Iris pigment epithelial cell (primary cell): ENCODE measurements at regions not wholly inside any gene's neighbourhood (a gene's known extent, or its start where the extent isn't known, plus 50 kb on each side); places are given as distances from the start of the nearest gene placed in this dataset.
A peak's percentile ranks its signal among the peaks of the same experiment; 100 is the strongest.

Source experiments
- DNase-seq: peaks from one replicate; pipeline ENCODE4 v3.0.0-alpha.2; 2011; ENCODE audit warnings: low read depth

DNA sequence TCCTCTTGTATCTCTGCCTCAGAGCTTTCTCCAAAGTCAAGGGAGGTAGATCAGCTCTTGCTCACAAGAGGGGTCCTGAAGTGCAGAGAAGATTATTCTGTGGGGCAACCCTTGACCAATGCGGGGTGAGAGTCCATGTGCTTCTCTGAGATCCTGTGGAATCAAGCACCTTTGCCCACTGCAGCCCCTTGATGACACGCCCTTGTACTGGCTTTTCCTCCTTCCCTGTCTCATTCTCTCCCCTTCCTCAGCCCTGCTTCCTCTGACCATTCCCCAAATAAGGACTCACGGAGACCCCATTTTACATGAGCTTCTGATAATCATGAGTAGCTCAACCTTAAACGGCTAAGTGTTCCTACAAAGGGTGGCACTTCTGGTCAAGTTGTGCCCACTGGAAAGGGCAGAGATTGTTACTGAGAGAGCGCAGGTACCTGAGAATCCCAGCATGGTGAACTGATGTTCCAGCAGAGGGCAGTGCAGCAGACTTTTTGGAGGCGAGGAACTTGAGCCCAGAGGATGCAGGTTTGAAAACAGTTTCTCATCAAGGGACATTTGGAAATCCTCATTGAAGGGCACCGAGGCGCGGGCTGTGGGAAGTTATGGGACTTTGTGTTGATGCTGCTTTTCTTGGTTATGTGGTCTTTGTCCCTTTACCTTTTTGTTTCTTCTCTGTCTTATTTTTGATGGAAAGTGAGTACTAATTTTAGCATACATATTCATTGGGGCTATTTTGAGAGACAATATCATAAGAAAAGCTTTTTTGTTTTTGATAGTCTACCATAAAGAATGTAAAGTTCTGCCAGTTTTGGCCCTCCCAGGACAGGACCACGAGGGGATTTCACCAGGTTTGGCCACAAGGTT is 201.3 kb downstream of the RBM46 start:
- DNase-seq: peak; percentile 57

- DNase-seq: no peak
Observed at GRCh38 chr4:154983714-154984113, 202.6 kb downstream of the RBM46 start.

GRCh38 chr4:154984148-154984547 is 203.1 kb downstream of the RBM46 start:
- DNase-seq: no peak

GRCh38 chr4:154984616-154985015 is 203.5 kb downstream of the RBM46 start:
- no peak for DNase-seq

GRCh38 chr4:154985673-154986072 is 204.6 kb downstream of the RBM46 start:
- peak; percentile 9 for DNase-seq

- DNase-seq: no peak
Observed at GRCh38 chr4:154988511-154988910, 207.4 kb downstream of the RBM46 start.

DNA sequence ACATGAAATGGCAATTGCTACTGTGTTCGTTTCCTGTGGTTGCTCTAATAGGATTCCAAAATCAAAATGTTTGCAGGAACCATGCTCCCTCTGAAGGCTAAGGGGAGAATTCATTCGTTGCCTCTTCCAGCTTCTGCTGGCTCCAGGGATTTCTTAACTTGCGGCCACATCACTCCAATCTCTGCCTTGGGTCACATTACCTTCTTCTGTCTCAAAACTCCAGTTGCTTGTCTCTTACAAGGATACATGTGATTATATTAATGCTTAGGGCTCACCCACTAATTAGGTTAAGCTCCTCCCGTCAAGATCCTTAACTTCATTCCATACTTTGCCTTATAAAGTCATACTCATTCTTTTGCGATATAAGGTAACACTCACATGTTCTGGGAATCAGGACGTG is 208.4 kb downstream of the RBM46 start:
- no peak for DNase-seq

- peak; percentile 54 for DNase-seq
Observed at GRCh38 chr4:154997866-154998265, 210.6 kb upstream of the NPY2R start.

DNA sequence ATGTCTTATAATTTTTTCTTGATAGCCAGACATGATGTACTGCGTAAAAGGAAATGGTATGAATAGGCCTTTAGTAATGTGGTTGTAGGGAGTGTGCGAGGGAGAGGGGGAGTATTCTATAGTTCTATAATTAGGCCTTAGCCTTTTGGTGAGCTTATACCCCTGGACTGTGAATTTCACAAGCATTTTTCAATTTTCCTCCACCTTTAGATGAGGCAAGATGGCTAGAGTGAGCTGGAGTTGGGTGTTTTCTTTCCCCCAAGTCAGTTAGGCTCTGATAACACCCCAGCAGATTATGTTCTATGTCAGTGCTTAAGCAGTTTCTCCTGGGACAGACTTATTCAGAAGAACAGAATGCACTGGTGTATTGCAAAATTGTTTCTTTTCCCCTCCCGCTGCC is 210.2 kb upstream of the NPY2R start:
- peak; percentile 82 for DNase-seq

- DNase-seq: peak; percentile 3
Observed at GRCh38 chr4:154998773-154999172, 209.7 kb upstream of the NPY2R start.

DNA sequence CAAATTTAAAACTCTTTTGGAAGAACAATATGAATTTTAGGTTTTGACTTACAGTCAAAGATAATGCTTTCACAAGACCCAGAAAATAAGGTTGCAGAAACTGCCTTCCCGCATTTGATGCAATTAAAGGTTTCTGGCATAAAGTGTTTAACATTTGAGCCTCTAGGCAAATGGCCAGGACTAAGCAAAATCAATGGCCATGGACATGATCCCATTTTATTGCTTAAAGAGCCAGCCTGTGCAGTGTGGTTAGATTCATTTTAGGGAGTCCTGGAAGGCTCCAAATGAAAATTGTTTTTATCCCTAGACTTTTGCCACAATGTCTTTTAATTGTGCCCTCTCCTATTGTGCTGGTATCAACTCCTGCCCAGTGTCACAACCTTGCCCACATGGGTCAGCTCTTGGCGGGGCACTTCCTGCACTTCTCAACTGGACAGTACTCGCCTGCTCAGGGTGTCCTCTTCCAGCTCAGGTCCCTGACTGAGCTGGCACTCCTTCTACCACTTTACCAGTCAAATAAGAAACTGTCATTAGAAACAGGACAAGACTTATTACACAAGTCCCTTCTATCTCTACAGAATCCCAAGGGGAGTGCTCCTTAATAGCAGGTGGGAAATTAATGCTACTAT is 208.4 kb upstream of the NPY2R start:
- DNase-seq: no peak

GRCh38 chr4:155001251-155001650 is 207.2 kb upstream of the NPY2R start:
- no peak for DNase-seq

DNA sequence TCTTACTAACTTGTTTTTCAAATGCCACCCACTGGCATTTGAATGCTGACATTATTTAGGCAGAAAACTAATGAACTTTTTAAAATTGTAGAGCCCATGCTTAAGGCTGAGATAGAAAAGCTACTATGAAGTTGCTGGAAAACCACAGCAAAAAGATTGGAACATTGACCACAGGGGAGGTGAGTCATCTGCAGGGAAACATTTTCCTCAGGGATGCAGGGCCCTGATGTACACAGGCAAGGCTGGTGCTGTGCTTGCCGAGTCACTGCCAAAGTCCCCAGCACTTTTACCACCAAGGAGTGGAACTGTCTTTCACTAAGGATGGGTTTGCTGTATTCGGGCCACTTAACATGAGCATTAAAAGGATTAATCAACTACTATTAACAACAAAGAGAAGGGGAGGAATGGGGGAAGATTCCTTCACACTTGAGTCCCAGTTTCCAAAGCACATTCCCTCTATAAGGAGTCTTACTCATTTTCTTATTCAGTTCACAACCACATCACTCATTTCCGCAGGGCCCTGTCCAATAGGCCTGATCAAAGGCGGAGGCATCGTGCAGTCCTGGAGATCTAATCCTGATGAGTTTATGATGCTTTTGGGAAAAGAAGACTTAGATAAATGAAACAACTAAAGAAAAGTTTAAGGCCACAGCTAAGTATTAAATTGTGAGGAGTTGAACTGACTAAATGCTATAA is 202.9 kb upstream of the NPY2R start:
- DNase-seq: peak; percentile 57

- DNase-seq: peak; percentile 53
Observed at GRCh38 chr4:155007660-155008176, 200.7 kb upstream of the NPY2R start.

DNA sequence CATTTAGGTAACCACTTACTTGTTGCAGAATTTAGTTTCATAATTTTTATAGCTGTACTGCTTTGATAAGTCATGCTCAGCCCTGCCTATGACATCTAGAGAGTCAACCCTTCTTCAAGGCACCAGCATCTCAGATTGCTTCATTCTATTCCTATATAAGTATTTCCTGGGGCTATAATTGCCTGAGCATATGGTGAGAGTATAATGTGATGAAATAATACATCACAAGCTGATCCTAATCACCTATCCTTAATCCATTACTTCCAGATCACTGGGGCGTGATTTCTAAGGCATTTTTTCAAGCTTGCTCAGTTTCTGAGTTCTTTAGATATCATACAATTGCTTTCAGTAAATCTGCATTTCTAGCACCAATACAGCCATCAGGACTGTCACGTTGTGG is 200.0 kb upstream of the NPY2R start:
- peak; percentile 12 for DNase-seq

DNA sequence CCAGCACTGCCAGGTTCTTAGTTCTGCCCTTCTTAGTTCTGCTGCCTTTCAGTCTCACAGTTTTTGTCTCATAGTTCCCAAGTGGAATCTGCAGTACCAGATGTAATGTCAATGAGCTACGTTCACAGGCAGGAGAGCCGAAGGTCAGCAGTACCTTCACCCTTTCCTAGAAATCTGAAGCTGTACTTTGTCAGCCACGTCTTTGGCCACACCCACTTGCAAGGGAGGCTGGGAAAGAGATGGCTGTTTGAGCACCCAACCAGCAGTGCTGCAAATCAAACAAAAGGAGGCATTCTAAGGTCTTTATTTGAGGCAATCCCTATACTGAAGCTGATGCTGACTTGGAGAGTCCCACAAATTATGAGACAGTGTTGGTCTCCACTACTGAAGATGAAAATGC is 199.1 kb upstream of the NPY2R start:
- no peak for DNase-seq

- no peak for DNase-seq
Observed at GRCh38 chr4:155010376-155010775, 198.1 kb upstream of the NPY2R start.

DNA sequence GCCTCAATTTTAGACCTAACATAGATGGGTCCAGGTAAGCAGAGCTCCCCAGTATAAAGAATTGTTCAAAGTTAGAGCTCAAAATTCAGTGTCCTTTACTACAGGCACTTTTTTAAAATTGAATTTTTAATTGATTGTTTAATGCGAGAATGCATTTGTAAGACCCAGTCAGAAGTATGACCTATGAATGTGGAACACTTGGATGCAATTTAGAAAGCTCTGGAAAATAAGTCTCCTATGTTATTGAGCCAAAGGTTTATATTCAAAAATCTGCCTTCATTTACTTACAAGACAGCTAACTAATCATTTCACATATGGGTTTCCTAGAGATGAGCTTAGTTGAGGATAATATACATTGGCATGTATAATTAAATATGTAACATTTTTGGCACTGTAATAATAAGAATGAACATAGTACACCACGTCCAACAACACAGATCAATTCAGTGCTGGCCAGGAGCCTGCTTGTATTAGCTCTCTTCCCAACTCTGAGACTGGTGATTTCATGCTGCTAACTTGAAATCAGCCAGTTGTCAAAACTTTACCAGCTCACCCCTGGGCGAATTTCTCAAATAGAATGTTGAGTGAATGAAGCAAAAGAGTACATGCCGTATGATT is 197.2 kb upstream of the NPY2R start:
- no peak for DNase-seq

GRCh38 chr4:155012469-155012868 is 196.0 kb upstream of the NPY2R start:
- DNase-seq: no peak

DNA sequence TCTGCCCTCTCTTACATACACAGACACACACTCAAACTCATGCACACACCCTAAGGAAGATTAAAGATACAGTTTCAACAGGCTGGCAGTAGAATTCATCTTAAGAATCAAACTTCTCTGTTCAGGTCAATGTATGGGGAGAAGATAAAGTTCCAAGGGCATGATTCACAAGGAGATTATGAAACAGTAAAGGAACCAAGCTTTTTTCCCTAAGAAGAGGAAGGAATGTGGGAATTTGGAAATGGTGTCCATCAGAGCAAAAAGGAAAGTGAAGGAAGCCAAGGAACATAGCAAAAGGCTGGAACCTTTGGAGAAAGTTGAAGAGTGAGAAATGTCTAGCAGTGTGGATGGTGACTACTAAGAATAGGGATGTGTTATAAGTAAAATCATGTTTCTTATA is 191.0 kb upstream of the NPY2R start:
- peak; percentile 5 for DNase-seq

- peak; percentile 27 for DNase-seq
Observed at GRCh38 chr4:155025762-155026457, 182.5 kb upstream of the NPY2R start.

DNA sequence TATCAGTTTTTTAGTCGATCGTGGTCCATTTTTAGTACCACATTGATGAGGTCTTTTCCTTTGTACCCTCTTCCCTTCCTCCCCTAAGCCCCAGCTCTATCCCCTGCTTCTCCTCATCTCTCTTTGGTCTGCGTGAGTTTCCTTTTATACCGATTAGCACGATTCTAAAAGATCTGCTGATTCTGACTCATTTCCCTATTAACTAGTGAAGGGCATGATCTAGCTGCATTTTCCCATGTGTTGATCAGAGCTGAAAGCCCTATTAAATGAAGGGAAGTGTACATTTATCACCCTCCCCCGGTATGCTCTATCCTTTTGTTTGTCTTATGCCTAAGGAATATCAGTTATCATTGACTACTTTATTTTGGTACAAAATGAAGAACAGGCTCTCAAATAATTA is 181.7 kb upstream of the NPY2R start:
- no peak for DNase-seq
